ENCODE measurements at regions not wholly inside any gene's neighbourhood (a gene's known extent, or its start where the extent isn't known, plus 50 kb on each side); places are given as distances from the start of the nearest gene placed in this dataset.

DNA sequence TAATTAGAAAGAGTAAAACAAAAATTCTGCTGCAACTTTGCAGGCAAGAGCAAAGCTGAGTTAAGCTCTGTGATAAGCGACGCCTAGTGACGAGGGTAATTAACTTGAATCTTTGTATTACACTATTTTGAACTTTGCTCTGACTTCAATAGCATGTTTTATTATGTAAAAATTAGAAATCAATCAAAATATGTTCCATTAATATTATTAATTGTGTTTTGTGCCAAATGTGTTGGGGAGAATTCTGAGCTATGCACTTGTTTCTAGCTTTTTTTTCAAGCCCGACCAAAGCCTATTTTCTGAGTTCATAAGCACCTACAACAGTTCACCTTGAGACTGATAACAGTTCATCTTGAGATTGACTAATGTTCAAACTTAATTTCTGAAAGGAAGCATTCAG is 90.1 kb upstream of the PDE3A start:
- DNase-seq, result no peak

DNA sequence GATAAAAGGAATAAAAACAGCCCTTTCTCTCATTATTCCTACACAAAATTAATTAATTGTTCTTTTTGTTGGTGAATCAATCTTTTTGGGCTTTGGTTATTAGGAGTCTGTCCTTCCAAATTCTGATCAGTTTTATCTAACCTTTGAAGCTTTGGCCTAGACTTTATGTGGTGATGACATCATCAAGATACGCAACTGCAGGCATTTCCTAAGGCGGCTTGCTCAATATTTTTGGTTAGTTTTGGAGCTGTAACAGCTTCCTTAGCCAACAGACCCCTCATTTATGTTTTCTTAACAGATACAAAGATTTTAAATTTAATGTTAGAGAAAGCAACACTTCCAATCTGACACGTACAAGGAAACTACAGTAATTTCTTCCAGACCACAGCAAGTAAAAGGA is 87.8 kb upstream of the PDE3A start:
- DNase-seq, result peak; percentile 9

DNA sequence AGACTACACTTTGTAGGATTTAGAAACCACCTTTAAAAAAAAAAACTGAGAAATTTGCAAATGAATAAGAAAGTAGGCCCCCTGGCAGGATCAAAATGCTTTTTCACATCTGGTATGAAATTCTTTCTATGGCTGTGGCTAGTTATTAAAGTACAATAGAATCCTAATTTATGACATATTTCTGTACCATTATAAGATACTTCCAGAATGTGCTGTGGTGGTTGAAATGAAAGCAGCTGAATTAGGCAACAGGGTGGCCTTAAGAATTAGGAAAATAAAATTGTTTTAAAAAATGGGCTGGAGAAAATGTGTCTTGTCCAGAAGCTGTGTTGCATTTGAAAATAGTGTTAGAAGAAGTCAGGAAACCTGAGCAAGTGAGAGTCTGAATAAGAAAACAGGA is 85.9 kb upstream of the PDE3A start:
- peak; percentile 69 for DNase-seq

DNA sequence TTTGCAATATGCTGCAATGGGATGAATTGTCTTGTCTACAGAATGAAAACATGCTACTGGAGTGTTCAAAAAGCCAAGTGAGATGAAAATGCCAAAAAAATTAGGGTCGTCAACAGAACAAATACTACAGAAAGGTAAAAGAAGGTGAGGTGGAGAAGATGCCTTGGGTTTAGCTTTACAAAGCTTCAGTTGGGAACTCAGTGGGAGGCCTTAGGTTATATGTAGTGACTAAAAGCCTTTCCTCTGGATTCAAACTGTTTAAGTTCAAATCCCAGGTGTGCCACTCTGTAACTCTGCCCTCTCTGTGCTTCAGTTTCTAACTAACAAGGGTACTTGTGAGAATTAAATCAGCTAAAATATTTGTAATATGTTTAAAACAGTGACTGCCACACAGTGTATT is 84.9 kb upstream of the PDE3A start:
- DNase-seq, result no peak

DNA sequence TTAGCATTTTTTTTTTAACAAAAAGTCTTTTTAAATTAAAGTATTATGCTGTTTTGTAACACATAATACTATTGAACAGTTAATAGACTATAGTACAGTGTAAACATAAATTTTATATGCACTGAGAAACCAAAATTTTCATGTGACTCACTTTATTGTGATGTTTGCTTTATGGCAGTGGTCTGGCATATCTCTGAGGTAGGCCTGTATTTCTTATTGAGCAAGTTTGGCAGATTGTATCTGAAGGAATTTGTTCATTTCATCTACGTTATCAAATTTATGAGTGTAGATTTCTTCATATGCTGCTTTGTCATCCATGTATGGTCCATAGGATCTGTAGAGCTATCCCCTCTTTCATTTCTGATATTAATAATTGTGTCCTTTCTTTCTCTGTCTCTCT is 78.8 kb upstream of the PDE3A start:
- DNase-seq, result no peak

DNA sequence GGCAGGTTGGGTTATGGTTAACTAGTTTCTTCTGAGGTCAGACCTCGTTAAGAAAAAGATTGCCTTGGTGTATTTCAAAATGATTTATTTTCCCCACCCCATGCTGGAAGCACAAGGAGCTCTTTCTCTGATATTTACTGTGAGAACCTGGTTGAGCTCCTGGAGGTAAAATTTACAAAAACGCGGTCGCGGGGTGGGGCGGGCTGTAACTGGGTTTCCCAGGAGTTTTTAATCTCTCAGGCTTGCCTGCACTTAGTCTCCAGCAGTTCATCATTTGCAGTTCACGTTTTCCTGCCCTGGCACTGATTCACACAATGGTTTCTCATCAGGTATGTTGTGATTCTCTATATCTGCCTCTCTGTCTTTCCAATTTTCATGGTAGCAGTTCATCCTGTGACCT is 67.9 kb upstream of the PDE3A start:
- DNase-seq, result no peak

DNA sequence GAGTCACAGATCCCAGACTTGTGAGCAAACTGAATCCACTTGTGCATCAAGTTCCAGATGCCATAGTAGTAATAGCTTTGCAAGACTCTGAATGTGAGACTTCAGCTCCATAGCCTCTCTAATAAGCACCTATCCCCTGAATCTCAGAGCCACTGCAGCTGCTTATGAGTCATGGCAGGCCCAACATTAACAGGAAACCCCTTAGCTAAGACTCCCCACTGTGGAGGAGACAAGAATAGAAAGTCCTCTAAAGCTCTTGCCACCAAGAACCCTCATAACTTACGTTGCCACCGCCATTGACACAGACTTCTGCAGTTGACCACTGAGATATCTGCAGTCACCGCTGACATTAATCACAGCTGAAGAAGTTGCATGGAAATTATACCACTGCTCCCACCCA is 62.9 kb upstream of the PDE3A start:
- no peak for DNase-seq

DNA sequence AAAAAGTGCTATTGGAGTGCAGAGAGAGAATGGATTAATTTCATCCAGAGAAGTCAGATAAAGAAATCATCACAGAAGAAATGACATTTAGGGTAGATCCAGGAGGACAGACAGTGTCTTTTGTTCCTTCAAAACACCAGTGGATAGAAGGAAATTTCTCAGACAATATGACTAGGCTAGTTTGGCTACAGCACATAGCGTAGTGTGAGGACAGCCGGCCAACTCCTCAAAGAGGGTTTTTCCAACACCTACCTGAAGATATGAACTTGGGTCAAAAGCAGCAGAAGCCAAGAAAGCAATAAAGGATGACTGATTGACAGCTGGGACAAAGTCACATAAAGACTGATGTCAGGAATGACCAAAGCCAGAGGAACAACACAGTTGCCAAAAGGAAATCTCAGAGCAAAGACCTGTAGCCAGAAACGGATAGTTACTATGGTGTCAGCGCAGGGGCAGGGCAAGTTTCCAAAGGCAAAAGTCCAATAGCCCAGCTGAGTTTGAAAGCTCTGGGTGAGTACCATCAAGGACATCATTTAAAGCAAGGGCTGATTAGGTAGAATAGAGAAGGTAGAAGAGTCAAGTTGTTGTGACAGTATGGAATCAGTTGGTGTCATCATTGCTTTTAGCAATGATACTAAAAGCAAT is 58.7 kb upstream of the PDE3A start:
- no peak for DNase-seq

DNA sequence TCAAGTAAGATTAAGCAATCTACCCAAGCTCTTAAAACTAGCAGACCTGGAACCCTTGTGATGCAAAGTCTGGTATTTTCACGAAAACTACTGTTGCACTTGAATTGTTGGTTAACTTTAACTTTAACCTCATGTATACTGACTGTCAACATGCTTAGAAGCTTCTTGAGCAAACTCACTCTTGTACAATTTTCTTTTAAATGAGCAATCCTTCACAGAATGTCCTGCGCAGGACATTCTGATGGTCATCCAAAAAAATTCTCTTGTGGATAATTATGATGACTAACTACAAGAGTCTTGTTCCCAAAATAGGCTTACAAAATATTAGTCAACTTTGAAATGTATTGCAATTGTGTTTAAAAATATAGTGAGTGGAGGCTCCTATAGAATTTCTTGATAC is 54.0 kb upstream of the PDE3A start:
- DNase-seq, result peak; percentile 70

DNA sequence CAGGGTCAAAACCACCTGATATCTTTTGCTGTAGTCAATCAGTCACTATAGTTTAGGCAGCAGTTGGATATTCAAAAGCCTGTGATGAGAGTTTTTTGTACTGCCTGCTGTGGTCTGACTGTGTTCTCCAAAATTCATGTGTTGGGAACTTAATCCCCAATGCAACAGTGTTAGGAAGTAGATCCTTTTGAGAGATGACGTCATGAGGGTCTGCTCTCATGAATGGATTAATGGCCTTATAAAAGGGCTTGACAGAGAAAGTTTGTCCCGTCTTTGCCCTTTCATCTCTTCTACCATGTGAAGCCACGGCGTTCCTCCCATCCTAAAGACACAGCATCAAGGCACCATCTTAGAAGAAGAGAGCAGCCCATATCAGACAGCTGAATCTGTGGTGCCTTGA is 50.8 kb upstream of the PDE3A start:
- no peak for DNase-seq
